A673 (cell line): ENCODE measurements at regions not wholly inside any gene's neighbourhood (a gene's known extent, or its start where the extent isn't known, plus 50 kb on each side); places are given as distances from the start of the nearest gene placed in this dataset.

Experiments used
- CTCF ChIP-seq: fragments of 300-800, 200-600 bp; sonication (generic); conservative IDR thresholded peaks from 2 replicates; pipeline ENCODE4 v1.5.1; 2017; ENCODE audit warnings: low read depth, mild to moderate bottlenecking, antibody characterized with exemption, low read length, moderate library complexity, mixed read lengths
- EZH2 ChIP-seq: fragments of 200-600 bp; sonication (generic); IDR thresholded peaks from 2 replicates; pipeline ENCODE4 v1.6.1; 2017; ENCODE audit warnings: borderline replicate concordance, low read depth, mild to moderate bottlenecking, mixed read lengths, antibody characterized with exemption, low read length; ENCODE audit not compliant: poor library complexity, severe bottlenecking

DNA sequence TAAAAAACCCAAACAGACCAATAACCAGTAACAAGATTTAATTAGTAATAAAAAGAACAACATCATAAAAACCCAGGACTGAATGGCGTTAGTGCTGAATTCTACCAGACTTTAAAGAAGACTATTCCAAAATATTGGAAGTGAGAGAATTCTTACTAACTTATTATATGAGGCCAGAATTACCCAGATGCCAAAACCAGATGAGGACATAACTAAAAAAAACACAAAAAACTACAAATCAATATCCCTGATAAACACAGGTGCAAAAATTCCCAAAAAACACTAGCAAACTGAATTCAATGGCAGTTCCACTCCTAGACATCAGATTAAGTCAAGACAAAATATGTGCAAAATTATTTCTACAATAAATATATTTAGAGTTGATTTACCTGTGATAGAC is 400.1 kb upstream of the PABPC4L start:
- no peak for TF ChIP-seq CTCF
- TF ChIP-seq EZH2 = no peak
